Ovary (tissue), 7 donors: ENCODE measurements at regions not wholly inside any gene's neighbourhood (a gene's known extent, or its start where the extent isn't known, plus 50 kb on each side); places are given as distances from the start of the nearest gene placed in this dataset.

Experiments
- DNase-seq, 5 donors: peaks; one replicate each; pipeline ENCODE4 v3.0.0-alpha.2; 2019 to 2020
- H3K27ac ChIP-seq, 2 donors: fragments of 200-600 bp; one replicate each; pipeline versions ENCODE4 v1.5.1 to v1.8.0; 2019 to 2022
- H3K27me3 ChIP-seq: fragments of 200-600 bp; one replicate; pipeline ENCODE4 v1.8.0; 2022
- H3K36me3 ChIP-seq: fragments of 200-600 bp; sonication (generic); one replicate; pipeline ENCODE4 v1.5.1; 2019
- H3K4me1 ChIP-seq: one replicate; pipeline ENCODE4 v1.8.1; 2013; ENCODE audit warnings: mild to moderate bottlenecking, moderate library complexity; ENCODE audit not compliant: insufficient read depth
- H3K4me3 ChIP-seq: fragments of 200-600 bp; sonication (generic); one replicate; pipeline ENCODE4 v1.5.1; 2017
- H3K9me3 ChIP-seq, 2 donors: fragments of 200-600 bp in 1 of 2; sonication (generic) in 1 of 2; one replicate each; pipeline versions ENCODE4 v1.5.1 to v1.8.1; 2013 to 2019; ENCODE audit warnings: mild to moderate bottlenecking in 1 of 2, moderate library complexity in 1 of 2
- CTCF ChIP-seq, 3 donors: fragments of 450-650 bp in 2 of 3; fragments of 200-600 bp in 1 of 3; IDR thresholded peaks; one replicate each; pipeline versions ENCODE4 v1.5.1 to v1.8.0; 2016 to 2022; ENCODE audit warnings: antibody characterized with exemption in 3 of 3, mild to moderate bottlenecking in 1 of 3
- EP300 ChIP-seq: sonication (generic); formaldehyde crosslinking; IDR thresholded peaks from one replicate; pipeline ENCODE4 v1.6.1; 2017; ENCODE audit warnings: antibody characterized with exemption
- POLR2A ChIP-seq: fragments of 450-650 bp; IDR thresholded peaks from one replicate; pipeline ENCODE4 v1.6.1; 2017; ENCODE audit warnings: antibody characterized with exemption, mild to moderate bottlenecking, moderate library complexity
- WGBS, 3 donors: extraction: QIAGEN DNeasy Blood & Tissue Kit in 1 of 3; methylation state at CpG; one replicate each; pipeline versions ENCODE4 v1.1.5 to v1.1.7; 2013 to 2017; 5-methylcytosine and 5-hydroxymethylcytosine counted together
- intact Hi-C, 4 donors: fragments of 100-400 bp; cut with DNase I; formaldehyde crosslinking; loops; one replicate each; pipeline versions ENCODE4 v1.11.0 to v1.15.1; 2022 to 2023
- donor health status: DM: no; HTN: no; CAD: no; lungs with moderate emphysema.
- donor health status: DM: no; HTN: no; CAD: no.
- donor health status: Bipolar disorder and iron deficiency.
- donor health status: DM: no; HTN: no; CAD: no.
- donor health status: DM: yes; HTN: yes; CAD: no.

- TF ChIP-seq POLR2A (no peak), EP300 (no peak), CTCF (IDR thresholded peaks at IDR 0.05) (no peak)
- intact Hi-C loops, result no loop called here
- WGBS, 3 donors, result 86 to 89% (median 88%) methylated on average over 7 of the region's 7 CpGs
- H3K27me3 ChIP-seq, result no peaks in the 10 kb centered on the region
- no peak overlapping the region for H3K4me3 ChIP-seq
- no peak overlapping the region for H3K27ac ChIP-seq
- DNase-seq, result no peak
- no peaks in the 10 kb centered on the region for H3K4me1 ChIP-seq
- no peaks in the 10 kb centered on the region for H3K36me3 ChIP-seq
- H3K9me3 ChIP-seq, result no peaks in the 10 kb centered on the region
Measured at GRCh38 chr4:14879683-14880082, 122.6 kb upstream of the CPEB2 start.

GRCh38 chr4:14880805-14881204 is 121.5 kb upstream of the CPEB2 start:
- Histone ChIP-seq H3K36me3 (no peaks in the 10 kb centered on the region), H3K4me3 (no peak overlapping the region), H3K27ac (no peak overlapping the region), H3K9me3 (no peaks in the 10 kb centered on the region), H3K4me1 (no peaks in the 10 kb centered on the region), H3K27me3 (no peaks in the 10 kb centered on the region)
- WGBS, 3 donors, result 74 to 86% (median 78%) methylated on average over 2 of the region's 2 CpGs
- TF ChIP-seq EP300 (no peak), POLR2A (no peak)
- intact Hi-C loops, result no loop called here
- DNase-seq, result no peak

- intact Hi-C loops, result no loop called here
- Histone ChIP-seq H3K27me3 (no peaks in the 10 kb centered on the region), H3K4me3 (no peak overlapping the region), H3K9me3 (no peaks in the 10 kb centered on the region), H3K36me3 (no peaks in the 10 kb centered on the region), H3K27ac (no peak overlapping the region), H3K4me1 (no peaks in the 10 kb centered on the region)
- WGBS, 3 donors, result 49 to 66% (median 59%) methylated on average over 3 of the region's 3 CpGs
- TF ChIP-seq EP300 (no peak), POLR2A (no peak)
- no peak for DNase-seq
Measured at GRCh38 chr4:14883166-14883565, 119.1 kb upstream of the CPEB2 start.

- TF ChIP-seq EP300, result no peak
- no peak for TF ChIP-seq CTCF (IDR thresholded peaks at IDR 0.05)
- no peak for TF ChIP-seq POLR2A
- DNase-seq, result no peak
- intact Hi-C loops, result no loop called here
- Histone ChIP-seq H3K27me3 (no peaks in the 10 kb centered on the region), H3K4me1 (no peaks in the 10 kb centered on the region), H3K4me3 (no peak overlapping the region), H3K36me3 (no peaks in the 10 kb centered on the region), H3K9me3 (no peaks in the 10 kb centered on the region), H3K27ac (no peak overlapping the region)
- WGBS, 3 donors, result 17 to 31% (median 27%) methylated on average over 1 of the region's 1 CpG
Measured at GRCh38 chr4:14883661-14884060, 118.6 kb upstream of the CPEB2 start.

- Histone ChIP-seq H3K36me3 (no peaks in the 10 kb centered on the region), H3K27me3 (no peaks in the 10 kb centered on the region), H3K4me1 (no peaks in the 10 kb centered on the region), H3K27ac (no peak overlapping the region), H3K9me3 (no peaks in the 10 kb centered on the region), H3K4me3 (no peak overlapping the region)
- DNase-seq, result no peak
- intact Hi-C loops, result no loop called here
- 77 to 84% (median 81%) methylated on average over 9 of the region's 9 CpGs for WGBS, 3 donors
- TF ChIP-seq POLR2A, result no peak
- no peak for TF ChIP-seq EP300
- TF ChIP-seq CTCF (IDR thresholded peaks at IDR 0.05), result no peak
Measured at GRCh38 chr4:14887842-14888433, 114.3 kb upstream of the CPEB2 start.
